SHP77 treated with DMSO at 0.1 percent for 48 hours (cell line): ENCODE measurements at regions not wholly inside any gene's neighbourhood (a gene's known extent, or its start where the extent isn't known, plus 50 kb on each side); places are given as distances from the start of the nearest gene placed in this dataset.
A peak's percentile ranks its signal among the peaks of the same experiment; 100 is the strongest.
"Not testable (repeated sequence)": the region's sequence is repeated elsewhere in the genome, so short reads cannot be mapped to it uniquely, and the experiment has no call there.

Experiments used
- DNase-seq: peaks from one replicate; lab custom pipeline; 2025; lab: John Stamatoyannopoulos, UW

- no peak for DNase-seq
Observed at GRCh38 chr2:167749016-167749415, 498.4 kb downstream of the STK39 start.

GRCh38 chr2:167748536-167748935 is 498.9 kb downstream of the STK39 start:
- no peak for DNase-seq

GRCh38 chr2:167745667-167746066 is 501.7 kb downstream of the STK39 start:
- no peak for DNase-seq

GRCh38 chr2:167739921-167740320 is 507.5 kb downstream of the STK39 start:
- DNase-seq, result not testable (repeated sequence)

- DNase-seq, result no peak
Observed at GRCh38 chr2:167733747-167734146, 513.6 kb downstream of the STK39 start.

- DNase-seq, result no peak
Observed at GRCh38 chr2:167732326-167732725, 515.1 kb downstream of the STK39 start.

GRCh38 chr2:167729911-167730310 is 517.5 kb downstream of the STK39 start:
- DNase-seq, result no peak

GRCh38 chr2:167726788-167727187 is 520.6 kb downstream of the STK39 start:
- DNase-seq, result no peak

GRCh38 chr2:167721593-167721992 is 525.8 kb downstream of the STK39 start:
- no peak for DNase-seq

GRCh38 chr2:167719410-167719809 is 528.0 kb downstream of the STK39 start:
- DNase-seq, result no peak

GRCh38 chr2:167718560-167718959 is 528.8 kb downstream of the STK39 start:
- peak; percentile 11 for DNase-seq

GRCh38 chr2:167715932-167716331 is 531.5 kb downstream of the STK39 start:
- no peak for DNase-seq

- DNase-seq, result not testable (repeated sequence)
Observed at GRCh38 chr2:167715498-167715897, 531.9 kb downstream of the STK39 start.

- no peak for DNase-seq
Observed at GRCh38 chr2:167712275-167712674, 535.1 kb downstream of the STK39 start.

- no peak for DNase-seq
Observed at GRCh38 chr2:167708998-167709397, 538.4 kb downstream of the STK39 start.

GRCh38 chr2:167706800-167707199 is 540.6 kb downstream of the STK39 start:
- no peak for DNase-seq

- DNase-seq, result no peak
Observed at GRCh38 chr2:167703441-167703840, 544.0 kb downstream of the STK39 start.

GRCh38 chr2:167702227-167702626 is 545.2 kb downstream of the STK39 start:
- no peak for DNase-seq

GRCh38 chr2:167701651-167702050 is 545.7 kb downstream of the STK39 start:
- DNase-seq, result no peak

GRCh38 chr2:167697948-167698347 is 549.4 kb downstream of the STK39 start:
- DNase-seq, result no peak

GRCh38 chr2:167697194-167697593 is 550.2 kb downstream of the STK39 start:
- no peak for DNase-seq

- DNase-seq, result no peak
Observed at GRCh38 chr2:167692936-167693335, 554.5 kb downstream of the STK39 start.

- no peak for DNase-seq
Observed at GRCh38 chr2:167692191-167692590, 555.2 kb downstream of the STK39 start.

- DNase-seq, result no peak
Observed at GRCh38 chr2:167689444-167689843, 558.0 kb downstream of the STK39 start.

GRCh38 chr2:167686691-167687090 is 560.7 kb downstream of the STK39 start:
- DNase-seq, result no peak
